Islet precursor cell (in vitro differentiated cells): ENCODE measurements at regions not wholly inside any gene's neighbourhood (a gene's known extent, or its start where the extent isn't known, plus 50 kb on each side); places are given as distances from the start of the nearest gene placed in this dataset.

Source experiments
- DNase-seq: peaks from one replicate; pipeline ENCODE4 v3.0.0-alpha.2; 2018

- no peak for DNase-seq
These were observed 50.5 kb upstream of the ITPRID2 start for GRCh38 chr2:181841079-181841478.
